NCI-H460 (cell line): ENCODE measurements at regions not wholly inside any gene's neighbourhood (a gene's known extent, or its start where the extent isn't known, plus 50 kb on each side); places are given as distances from the start of the nearest gene placed in this dataset.
"Not testable (repeated sequence)": the region's sequence is repeated elsewhere in the genome, so short reads cannot be mapped to it uniquely, and the experiment has no call there.

Experiments
- DNase-seq: peaks from one replicate; pipeline ENCODE4 v3.0.0-alpha.2; 2016; ENCODE audit warnings: low read depth; ENCODE audit errors: extremely low read depth
- small RNA-seq, 2 experiments: library from RNA; depleted of rRNA; stranded (forward); fragments of <200 nt; gene quantifications; one replicate each; pipeline ENCODE3, GENCODE V24; 2014

DNA sequence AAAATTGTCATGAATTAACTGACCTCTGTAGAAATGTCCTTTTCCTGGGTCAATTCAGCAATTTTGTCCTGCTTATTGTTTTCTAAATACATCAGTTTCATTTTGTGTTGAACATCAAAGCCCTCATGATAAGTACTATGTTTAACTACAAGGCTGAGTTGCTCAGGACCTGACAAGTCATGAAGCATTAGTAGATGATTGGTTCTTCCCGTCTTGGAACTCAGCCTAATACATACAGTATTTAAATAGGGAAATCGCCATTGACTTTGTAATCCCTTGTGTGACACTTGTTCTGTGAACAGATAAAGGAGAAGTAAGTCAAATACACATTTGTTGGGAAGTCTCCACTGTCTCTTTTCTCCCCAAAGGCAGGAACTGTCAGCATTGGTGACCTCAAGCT lies 109.6 kb upstream of the POMZP3 start:
- not testable (repeated sequence) for DNase-seq

DNA sequence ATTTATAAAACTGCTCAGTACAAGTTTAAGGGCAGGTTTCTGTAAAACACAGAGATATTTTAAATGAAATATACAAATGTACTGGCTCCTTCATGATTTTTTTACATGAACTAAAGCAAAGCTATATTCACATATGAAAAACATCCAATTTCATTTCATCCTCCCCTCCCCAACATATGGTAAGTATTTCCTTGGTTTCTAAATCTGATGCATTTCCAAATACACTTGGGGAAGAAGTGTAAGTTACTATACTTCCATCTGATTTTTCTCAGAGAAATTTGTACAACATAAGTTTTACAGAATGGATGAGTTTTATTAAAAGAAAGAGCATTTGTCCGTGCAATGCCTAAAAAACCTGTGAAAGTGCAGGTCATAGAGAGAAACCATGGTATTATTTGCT lies 109.0 kb upstream of the POMZP3 start:
- not testable (repeated sequence) for DNase-seq

DNA sequence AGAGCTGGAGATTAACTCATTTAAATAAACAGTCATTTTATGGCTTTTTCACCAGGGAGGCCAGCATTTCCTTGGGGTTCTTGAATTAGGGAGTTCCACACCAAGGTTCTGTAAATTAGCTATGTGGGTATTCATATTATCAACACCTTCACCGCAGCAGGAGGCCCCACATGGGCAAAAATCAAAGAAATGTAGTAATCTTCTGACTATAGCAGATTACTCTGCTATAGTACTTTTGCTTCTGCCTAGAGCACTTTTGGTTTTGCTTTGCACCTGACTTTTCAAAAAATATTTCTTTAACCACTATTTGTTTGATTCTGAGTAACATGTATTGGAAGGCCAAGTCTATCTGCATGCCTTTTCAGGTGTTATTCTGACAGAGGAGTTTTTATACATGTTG lies 108.6 kb upstream of the POMZP3 start:
- DNase-seq, result not testable (repeated sequence)

GRCh38 chr7:76728571-76728974 lies 101.5 kb upstream of the POMZP3 start:
- DNase-seq, result not testable (repeated sequence)

DNA sequence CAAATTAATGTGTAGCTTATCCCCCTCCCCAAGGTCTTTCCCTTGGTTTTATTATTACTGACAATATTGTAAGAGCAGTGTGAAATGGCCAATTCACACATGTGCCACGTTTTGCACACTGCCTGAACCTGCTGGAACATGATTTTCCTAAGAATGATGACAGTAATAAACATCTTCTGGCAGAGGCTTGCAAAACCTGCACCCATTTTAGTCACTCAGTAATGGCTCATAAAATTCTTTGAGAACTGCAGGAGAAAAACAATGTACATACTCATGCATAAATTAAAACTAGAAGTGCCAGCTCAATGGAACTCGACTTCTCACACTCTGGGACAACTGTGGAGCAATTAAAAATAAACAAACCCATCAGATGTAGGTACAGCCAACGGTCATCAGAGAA lies 96.8 kb upstream of the POMZP3 start:
- DNase-seq, result not testable (repeated sequence)

- DNase-seq, result not testable (repeated sequence)
Observed at GRCh38 chr7:76716551-76716950, 89.5 kb upstream of the POMZP3 start.

- not testable (repeated sequence) for DNase-seq
Observed at GRCh38 chr7:76712926-76713325, 85.8 kb upstream of the POMZP3 start.

GRCh38 chr7:76711648-76712047 lies 84.6 kb upstream of the POMZP3 start:
- not testable (repeated sequence) for DNase-seq

- not testable (repeated sequence) for DNase-seq
Observed at GRCh38 chr7:76709703-76710102, 82.6 kb upstream of the POMZP3 start.

GRCh38 chr7:76708446-76708845 lies 81.4 kb upstream of the POMZP3 start:
- DNase-seq, result not testable (repeated sequence)

DNA sequence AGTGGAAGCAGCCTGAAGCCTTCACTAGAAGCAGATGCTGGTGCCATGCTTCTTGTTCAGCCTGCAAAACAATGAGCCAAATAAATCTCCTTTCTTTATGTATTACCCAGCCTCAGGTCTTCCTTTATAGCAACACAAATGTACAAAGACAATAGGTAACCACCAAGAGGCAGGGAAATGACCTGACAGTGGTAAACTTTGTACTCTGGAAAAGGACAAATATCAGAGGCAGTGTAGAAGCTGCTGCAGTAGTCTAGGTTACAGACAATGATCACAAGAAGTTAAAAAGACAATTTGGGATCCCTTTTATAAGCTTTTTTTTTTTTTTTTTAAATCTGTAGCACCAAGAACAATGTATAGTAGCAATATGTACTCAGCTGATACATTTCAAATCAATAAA lies 76.7 kb upstream of the POMZP3 start:
- DNase-seq, result not testable (repeated sequence)

- DNase-seq, result not testable (repeated sequence)
Observed at GRCh38 chr7:76686277-76686676, 59.2 kb upstream of the POMZP3 start.

GRCh38 chr7:76684737-76685136 lies 57.7 kb upstream of the POMZP3 start:
- DNase-seq, result not testable (repeated sequence)

DNA sequence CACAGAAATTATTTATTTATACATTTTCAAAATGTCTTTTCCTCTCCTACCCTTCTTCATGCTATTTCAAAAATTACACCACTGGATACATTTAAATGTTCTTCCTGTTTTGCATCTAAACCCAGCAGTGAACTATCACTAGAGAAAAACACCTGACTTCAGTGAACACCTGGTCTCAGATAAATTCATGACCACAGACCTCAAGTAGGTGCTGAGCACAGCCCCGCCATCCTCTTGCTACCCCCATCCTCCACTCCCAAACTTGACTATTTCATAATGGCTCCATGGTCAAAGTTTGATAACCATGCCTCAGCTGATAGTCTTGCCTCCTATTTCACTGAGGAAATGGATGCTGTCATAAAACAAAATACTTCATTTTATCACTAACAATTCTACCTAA lies 56.6 kb upstream of the POMZP3 start:
- DNase-seq, result not testable (repeated sequence)

DNA sequence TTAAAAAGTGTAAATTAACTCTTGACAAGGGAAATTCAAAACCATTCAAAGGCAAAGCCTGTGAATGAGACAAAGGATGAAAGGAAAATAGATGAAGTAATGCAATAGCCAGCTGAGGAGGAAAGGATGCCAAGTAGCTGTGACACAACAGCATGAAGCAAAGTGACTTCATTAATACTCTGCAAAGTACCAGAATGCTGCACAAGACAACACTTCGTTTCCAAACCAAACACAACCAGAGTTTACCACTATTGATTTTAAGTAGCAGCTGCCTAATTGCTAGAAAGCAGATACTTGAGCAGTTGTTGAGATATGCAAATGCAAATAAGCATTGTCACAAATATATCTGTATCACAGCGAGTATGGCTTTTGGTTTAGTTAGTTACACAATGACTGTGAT lies 54.7 kb upstream of the POMZP3 start:
- DNase-seq, result not testable (repeated sequence)

DNA sequence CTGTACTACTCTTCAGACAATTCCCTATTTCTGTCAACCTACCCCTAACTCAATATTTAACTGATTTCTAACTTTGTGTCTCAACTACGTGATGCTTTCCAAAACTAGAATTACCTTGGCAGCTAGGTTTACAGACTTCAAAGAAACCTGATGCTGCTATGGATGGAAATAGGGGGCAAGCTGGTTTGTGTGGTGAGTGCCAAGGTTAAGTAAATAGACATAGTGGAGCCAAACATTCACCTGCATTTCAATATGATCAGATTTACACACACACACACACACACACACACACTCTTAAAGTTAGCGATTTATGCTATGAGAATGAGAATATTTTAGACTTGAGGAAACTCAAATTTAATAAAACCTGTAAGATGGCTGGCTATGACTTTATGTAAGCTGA lies 52.1 kb upstream of the POMZP3 start:
- not testable (repeated sequence) for DNase-seq

DNA sequence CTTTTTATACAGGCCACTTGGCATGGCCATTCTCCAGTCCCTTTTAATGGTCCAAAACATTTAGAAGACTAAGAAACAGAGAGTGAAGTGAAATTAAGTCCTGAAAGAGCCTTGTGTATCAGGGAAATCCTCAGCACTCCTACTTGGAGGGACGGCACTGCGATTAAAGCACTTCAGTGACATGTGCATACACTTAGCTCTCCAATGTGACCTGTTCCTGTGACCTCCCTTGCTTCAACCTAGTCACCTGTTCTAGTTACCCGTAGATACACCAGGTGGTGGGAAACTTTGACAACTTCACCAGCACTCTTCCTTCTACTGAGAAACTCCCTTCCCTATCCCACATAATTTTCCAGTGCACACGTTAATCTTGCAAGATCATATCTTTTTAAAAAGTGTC lies 51.4 kb upstream of the POMZP3 start:
- DNase-seq, result not testable (repeated sequence)

DNA sequence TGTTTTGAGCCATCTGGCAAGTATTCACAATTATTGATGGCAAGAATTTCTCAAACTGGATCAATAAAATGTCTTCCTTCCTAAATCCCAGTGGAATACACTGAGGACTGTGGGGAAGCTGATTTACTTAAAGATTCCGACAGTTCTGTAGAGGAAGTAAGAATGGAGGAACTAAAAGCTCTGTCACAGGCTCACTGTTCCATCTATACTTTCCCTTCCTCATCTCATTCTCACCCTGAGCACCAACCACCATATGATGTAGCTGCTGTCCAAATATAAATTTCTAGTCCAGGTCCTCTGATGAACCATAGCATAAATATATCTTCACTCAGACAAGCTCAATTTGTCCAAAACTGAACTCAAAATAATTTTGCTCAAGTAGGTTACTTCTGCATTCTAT lies 49.8 kb upstream of the POMZP3 start:
- DNase-seq, result not testable (repeated sequence)

Small RNAs in the stretch of these regions (small RNA-seq; reads per million reads assigned to genes)
- 0 reads per million in 2 experiments for gene AC114737.2
